ENCODE measurements at regions not wholly inside any gene's neighbourhood (a gene's known extent, or its start where the extent isn't known, plus 50 kb on each side); places are given as distances from the start of the nearest gene placed in this dataset.
"Not testable (repeated sequence)": the region's sequence is repeated elsewhere in the genome, so short reads cannot be mapped to it uniquely, and the experiment has no call there.

- DNase-seq (ENCODE audit: low spot score, unreplicated experiment) = no peak
- peaks cover 6% of the 10 kb centered on the region for H3K9me3 Mint-ChIP-seq (ENCODE audit: low read depth)
- H3K27me3 Mint-ChIP-seq = no peaks in the 10 kb centered on the region
- no peak for TF ChIP-seq CTCF (IDR thresholded peaks at IDR 0.05; ENCODE audit: unreplicated experiment)
- peaks cover 12% of the 10 kb centered on the region for H3K36me3 Mint-ChIP-seq (ENCODE audit: insufficient read depth)
- no peak overlapping the region for H3K4me3 Mint-ChIP-seq (ENCODE audit: low read depth)
- no peaks in the 10 kb centered on the region for H3K4me1 Mint-ChIP-seq (ENCODE audit: low read depth)
- H3K27ac Mint-ChIP-seq = no peak overlapping the region
Observed at GRCh38 chr7:66460921-66461361, 167.7 kb upstream of the KCTD7 start.

- DNase-seq (ENCODE audit: low spot score, unreplicated experiment); H3K4me3 Mint-ChIP-seq (ENCODE audit: low read depth); H3K9me3 Mint-ChIP-seq (ENCODE audit: low read depth); H3K4me1 Mint-ChIP-seq (ENCODE audit: low read depth); H3K27ac Mint-ChIP-seq; H3K27me3 Mint-ChIP-seq: not testable (repeated sequence)
- H3K36me3 Mint-ChIP-seq (ENCODE audit: insufficient read depth) = peaks cover 12% of the 10 kb centered on the region
Observed at GRCh38 chr7:66461397-66461796, 167.3 kb upstream of the KCTD7 start.

GRCh38 chr7:66462831-66463230, 165.8 kb upstream of the KCTD7 start:
- not testable (repeated sequence) for DNase-seq (ENCODE audit: low spot score, unreplicated experiment); H3K9me3 Mint-ChIP-seq (ENCODE audit: low read depth); H3K4me3 Mint-ChIP-seq (ENCODE audit: low read depth); H3K27me3 Mint-ChIP-seq; H3K4me1 Mint-ChIP-seq (ENCODE audit: low read depth); H3K27ac Mint-ChIP-seq
- H3K36me3 Mint-ChIP-seq (ENCODE audit: insufficient read depth) = peaks cover 12% of the 10 kb centered on the region

- peaks cover 12% of the 10 kb centered on the region for H3K36me3 Mint-ChIP-seq (ENCODE audit: insufficient read depth)
- no peaks in the 10 kb centered on the region for H3K27me3 Mint-ChIP-seq
- no peak for TF ChIP-seq CTCF (IDR thresholded peaks at IDR 0.05; ENCODE audit: unreplicated experiment)
Observed at GRCh38 chr7:66464059-66464458, 164.6 kb upstream of the KCTD7 start.

GRCh38 chr7:66466081-66466600, 162.5 kb upstream of the KCTD7 start:
- H3K9me3 Mint-ChIP-seq (ENCODE audit: low read depth) = peaks cover 6% of the 10 kb centered on the region

More at GRCh38 chr7:66464059-66464458, 164.6 kb upstream of the KCTD7 start:
- no peak overlapping the region for H3K4me3 Mint-ChIP-seq (ENCODE audit: low read depth)
- peaks cover 6% of the 10 kb centered on the region for H3K9me3 Mint-ChIP-seq (ENCODE audit: low read depth)
- no peak for DNase-seq (ENCODE audit: low spot score, unreplicated experiment)
- H3K4me1 Mint-ChIP-seq (ENCODE audit: low read depth) = no peaks in the 10 kb centered on the region
- H3K27ac Mint-ChIP-seq = no peak overlapping the region

GRCh38 chr7:66467887-66468286, 160.8 kb upstream of the KCTD7 start:
- no peak for TF ChIP-seq CTCF (IDR thresholded peaks at IDR 0.05; ENCODE audit: unreplicated experiment)
- no peaks in the 10 kb centered on the region for H3K27me3 Mint-ChIP-seq
- no peak for DNase-seq (ENCODE audit: low spot score, unreplicated experiment)
- no peak overlapping the region for H3K4me3 Mint-ChIP-seq (ENCODE audit: low read depth)
- no peaks in the 10 kb centered on the region for H3K9me3 Mint-ChIP-seq (ENCODE audit: low read depth)
- H3K27ac Mint-ChIP-seq = no peak overlapping the region
- no peaks in the 10 kb centered on the region for H3K4me1 Mint-ChIP-seq (ENCODE audit: low read depth)
- H3K36me3 Mint-ChIP-seq (ENCODE audit: insufficient read depth) = peaks cover 1% of the 10 kb centered on the region

More at GRCh38 chr7:66466081-66466600, 162.5 kb upstream of the KCTD7 start:
- peaks cover 8% of the 10 kb centered on the region for H3K36me3 Mint-ChIP-seq (ENCODE audit: insufficient read depth)
- no peak overlapping the region for H3K4me3 Mint-ChIP-seq (ENCODE audit: low read depth)
- no peak for TF ChIP-seq CTCF (IDR thresholded peaks at IDR 0.05; ENCODE audit: unreplicated experiment)
- no peaks in the 10 kb centered on the region for H3K27me3 Mint-ChIP-seq
- no peaks in the 10 kb centered on the region for H3K4me1 Mint-ChIP-seq (ENCODE audit: low read depth)
- H3K27ac Mint-ChIP-seq = no peak overlapping the region
- DNase-seq (ENCODE audit: low spot score, unreplicated experiment) = no peak

- not testable (repeated sequence) for DNase-seq (ENCODE audit: low spot score, unreplicated experiment); H3K9me3 Mint-ChIP-seq (ENCODE audit: low read depth); H3K27me3 Mint-ChIP-seq; H3K4me1 Mint-ChIP-seq (ENCODE audit: low read depth); H3K27ac Mint-ChIP-seq; H3K36me3 Mint-ChIP-seq (ENCODE audit: insufficient read depth); H3K4me3 Mint-ChIP-seq (ENCODE audit: low read depth)
Observed at GRCh38 chr7:66473064-66473463, 155.6 kb upstream of the KCTD7 start.

Measured in progenitor cell of endocrine pancreas (in vitro differentiated cells).